GM21381 (cell line): ENCODE measurements at regions not wholly inside any gene's neighbourhood (a gene's known extent, or its start where the extent isn't known, plus 50 kb on each side); places are given as distances from the start of the nearest gene placed in this dataset.

ENCODE experiments used
- ATAC-seq: cut with Tn5 transposase; IDR thresholded peaks from one replicate; pipeline ENCODE4 v1.9.1; 2021; ENCODE audit warnings: mild to moderate bottlenecking, moderate library complexity; ENCODE audit not compliant: unreplicated experiment

GRCh38 chr15:46386356-46386755, 751.5 kb downstream of the SQOR start:
- no peak for ATAC-seq

GRCh38 chr15:46389739-46390138, 754.9 kb downstream of the SQOR start:
- ATAC-seq = no peak

- ATAC-seq = no peak
These were observed 759.6 kb downstream of the SQOR start for GRCh38 chr15:46394463-46394862.

GRCh38 chr15:46408312-46408711, 773.5 kb downstream of the SQOR start:
- ATAC-seq = no peak

- ATAC-seq = no peak
These were observed 775.0 kb downstream of the SQOR start for GRCh38 chr15:46409841-46410301.

- ATAC-seq = no peak
These were observed 775.9 kb downstream of the SQOR start for GRCh38 chr15:46410705-46411104.

- ATAC-seq = no peak
These were observed 777.1 kb downstream of the SQOR start for GRCh38 chr15:46411900-46412299.

- no peak for ATAC-seq
These were observed 779.0 kb downstream of the SQOR start for GRCh38 chr15:46413799-46414198.

- no peak for ATAC-seq
These were observed 781.7 kb downstream of the SQOR start for GRCh38 chr15:46416544-46416943.

GRCh38 chr15:46420990-46421389, 786.2 kb downstream of the SQOR start:
- no peak for ATAC-seq

GRCh38 chr15:46441294-46442062, 806.6 kb downstream of the SQOR start:
- no peak for ATAC-seq

- no peak for ATAC-seq
These were observed 807.4 kb downstream of the SQOR start for GRCh38 chr15:46442184-46442583.

GRCh38 chr15:46442901-46443590, 808.2 kb downstream of the SQOR start:
- no peak for ATAC-seq

GRCh38 chr15:46450112-46450809, 815.4 kb downstream of the SQOR start:
- no peak for ATAC-seq

- no peak for ATAC-seq
These were observed 816.0 kb downstream of the SQOR start for GRCh38 chr15:46450810-46451182.

GRCh38 chr15:46452297-46452820, 817.5 kb downstream of the SQOR start:
- ATAC-seq = no peak

GRCh38 chr15:46456456-46456855, 821.6 kb downstream of the SQOR start:
- ATAC-seq = no peak

- ATAC-seq = no peak
These were observed 825.7 kb downstream of the SQOR start for GRCh38 chr15:46460431-46461094.

GRCh38 chr15:46461416-46461815, 826.6 kb downstream of the SQOR start:
- ATAC-seq = no peak

GRCh38 chr15:46467041-46467440, 832.2 kb downstream of the SQOR start:
- ATAC-seq = no peak

- ATAC-seq = no peak
These were observed 836.3 kb downstream of the SQOR start for GRCh38 chr15:46471096-46471495.
